GM23248 (cell line): ENCODE measurements at regions not wholly inside any gene's neighbourhood (a gene's known extent, or its start where the extent isn't known, plus 50 kb on each side); places are given as distances from the start of the nearest gene placed in this dataset.

ENCODE experiments used
- EZH2 ChIP-seq: fragments of 200-600 bp; sonication (generic); IDR thresholded peaks from 2 replicates; pipeline ENCODE4 v1.6.1; 2018; ENCODE audit warnings: antibody characterized with exemption, mild to moderate bottlenecking; ENCODE audit not compliant: insufficient read depth, poor library complexity, severe bottlenecking
- EZH2phosphoT487 ChIP-seq: fragments of 200-600 bp; sonication (generic); IDR thresholded peaks from 2 replicates; pipeline ENCODE4 v1.6.1; 2018; ENCODE audit warnings: antibody characterized with exemption, moderate library complexity, mild to moderate bottlenecking, low read depth; ENCODE audit not compliant: insufficient read depth

DNA sequence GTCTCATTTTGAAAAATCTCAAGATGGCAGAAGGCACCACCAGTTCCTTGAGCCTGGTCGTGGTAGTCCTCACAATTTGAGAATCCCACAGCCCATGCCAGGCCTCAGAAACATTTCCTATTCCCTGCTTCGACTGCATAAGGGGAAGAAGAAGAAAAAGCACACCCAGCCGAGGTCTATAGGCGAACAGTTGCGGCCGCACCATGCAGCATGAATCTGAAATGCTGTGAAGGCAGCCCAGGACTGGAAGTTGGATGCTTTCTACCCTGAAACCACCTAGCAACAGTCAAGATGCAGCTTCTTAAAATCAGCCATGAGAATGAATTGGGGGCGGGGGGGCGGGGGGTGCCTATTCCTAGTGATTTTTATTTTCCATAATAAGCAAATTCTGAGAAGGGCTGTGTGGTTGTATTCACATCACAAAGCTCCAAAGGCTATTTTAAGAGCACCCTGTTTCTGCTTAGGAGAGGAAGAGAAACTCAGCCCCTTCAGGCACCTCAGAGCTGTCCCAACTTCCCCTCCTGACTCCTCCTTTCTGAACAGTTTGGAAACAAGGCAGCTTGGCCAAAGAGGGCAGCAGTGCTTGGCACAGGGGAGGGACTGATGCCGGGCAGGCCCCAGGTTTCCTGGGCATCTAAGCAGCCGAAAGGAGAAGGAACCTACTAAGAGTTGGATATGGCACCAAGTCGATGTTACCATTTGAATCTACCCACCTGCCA is 172.5 kb upstream of the FOXN3 start:
- TF ChIP-seq EZH2 (no peak), EZH2phosphoT487 (no peak)
